Uterus (tissue), 3 donors: ENCODE measurements at regions not wholly inside any gene's neighbourhood (a gene's known extent, or its start where the extent isn't known, plus 50 kb on each side); places are given as distances from the start of the nearest gene placed in this dataset.
"Not testable (repeated sequence)": the region's sequence is repeated elsewhere in the genome, so short reads cannot be mapped to it uniquely, and the experiment has no call there.

Experiments used
- DNase-seq, 2 donors: peaks; one replicate each; pipeline ENCODE4 v3.0.0-alpha.2; 2019 to 2020
- H3K27ac ChIP-seq, 2 donors: fragments of 200-600 bp; sonication (generic); 1 replicate in 1 of 2; 2 replicates in 1 of 2; pipeline ENCODE4 v1.5.1; 2016 to 2018
- H3K27me3 ChIP-seq, 2 donors: fragments of 200-600 bp; sonication (generic); one replicate each; pipeline ENCODE4 v1.5.1; 2018 to 2019; ENCODE audit warnings: control low read depth in 1 of 2
- H3K36me3 ChIP-seq, 2 donors: fragments of 200-600 bp; sonication (generic); one replicate each; pipeline ENCODE4 v1.5.1; 2019; ENCODE audit warnings: control low read depth in 1 of 2
- H3K4me1 ChIP-seq, 2 donors: fragments of 200-600 bp; sonication (generic); one replicate each; pipeline ENCODE4 v1.5.1; 2018 to 2019; ENCODE audit warnings: control low read depth in 1 of 2
- H3K4me3 ChIP-seq, 2 donors: fragments of 200-600 bp; sonication (generic); 1 replicate in 1 of 2; 2 replicates in 1 of 2; pipeline ENCODE4 v1.5.1; 2018 to 2019; ENCODE audit warnings: mild to moderate bottlenecking in 1 of 2
- H3K9me3 ChIP-seq, 2 donors: fragments of 200-600 bp; sonication (generic); one replicate each; pipeline ENCODE4 v1.5.1; 2019; ENCODE audit warnings: control low read depth in 1 of 2
- POLR2A ChIP-seq, 2 donors: fragments of 450-650 bp; IDR thresholded peaks; one replicate each; pipeline ENCODE4 v1.6.1; 2016; ENCODE audit warnings: antibody characterized with exemption in 2 of 2, mild to moderate bottlenecking in 1 of 2, moderate library complexity in 1 of 2
- intact Hi-C: fragments of 100-400 bp; cut with DNase I; formaldehyde crosslinking; loops from one replicate; pipeline ENCODE4 v1.15.1; 2023; ENCODE audit warnings: low total_unique reads
- TF ChIP-seq, protein P1 (sequence below), 4 experiments: fragments of 200-600 bp in 2 of 4; fragments of 450-650 bp in 2 of 4; sonication (generic) in 2 of 4; IDR thresholded peaks; one replicate each; pipeline ENCODE4 v1.5.1; 2016 to 2019; ENCODE audit warnings: antibody characterized with exemption in 4 of 4, mild to moderate bottlenecking in 2 of 4, moderate library complexity in 1 of 4
- donor health status: DM: yes; HTN: yes; CAD: no.

DNA sequence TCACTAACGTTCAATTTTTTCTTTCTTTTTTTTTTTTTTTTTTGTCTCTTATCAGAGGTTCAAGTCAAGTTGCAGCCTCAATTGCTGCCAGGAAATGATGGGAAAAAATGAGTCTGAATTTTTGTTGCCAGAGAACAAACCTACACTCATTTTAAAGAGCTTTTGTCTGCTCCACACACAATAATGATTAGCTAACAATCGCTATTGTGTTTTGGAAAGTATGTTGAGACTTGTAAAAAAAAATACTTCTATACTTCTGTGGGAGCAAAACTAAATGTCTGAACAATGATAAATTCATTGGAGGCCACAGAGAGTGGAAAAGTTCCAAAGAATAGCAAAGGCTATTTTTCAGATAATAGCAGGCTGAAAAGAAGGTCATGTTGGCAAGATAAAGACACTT lies 176.3 kb upstream of the LMCD1 start:
- intact Hi-C loops, result no loop called here

DNA sequence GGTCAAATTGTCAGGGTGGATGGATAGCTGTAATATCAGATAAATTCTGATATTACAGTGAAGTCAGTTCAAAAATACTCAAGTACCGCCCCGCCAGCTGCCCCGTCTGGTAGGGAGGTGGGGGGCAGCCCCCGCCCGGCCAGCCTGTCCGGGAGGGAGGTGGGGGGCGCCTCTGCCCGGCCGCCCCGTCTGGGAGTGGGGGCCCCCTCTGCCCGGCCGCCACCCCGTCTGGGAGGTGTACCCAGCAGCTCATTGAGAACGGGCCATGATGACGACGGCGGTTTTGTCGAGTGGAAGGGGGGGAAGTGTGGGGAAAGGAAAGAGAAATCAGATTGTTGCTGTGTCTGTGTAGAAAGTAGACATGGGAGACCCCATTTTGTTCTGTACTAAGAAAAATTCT lies 175.8 kb upstream of the LMCD1 start:
- H3K4me3 ChIP-seq, DNase-seq, H3K27ac ChIP-seq, H3K9me3 ChIP-seq, H3K36me3 ChIP-seq, intact Hi-C loops, H3K4me1 ChIP-seq, H3K27me3 ChIP-seq: not testable (repeated sequence)

More for the DNA sequence above, 176.3 kb upstream of the LMCD1 start:
- TF ChIP-seq POLR2A (IDR thresholded peaks at IDR 0.05), result no peak
- TF ChIP-seq, protein P1, sequence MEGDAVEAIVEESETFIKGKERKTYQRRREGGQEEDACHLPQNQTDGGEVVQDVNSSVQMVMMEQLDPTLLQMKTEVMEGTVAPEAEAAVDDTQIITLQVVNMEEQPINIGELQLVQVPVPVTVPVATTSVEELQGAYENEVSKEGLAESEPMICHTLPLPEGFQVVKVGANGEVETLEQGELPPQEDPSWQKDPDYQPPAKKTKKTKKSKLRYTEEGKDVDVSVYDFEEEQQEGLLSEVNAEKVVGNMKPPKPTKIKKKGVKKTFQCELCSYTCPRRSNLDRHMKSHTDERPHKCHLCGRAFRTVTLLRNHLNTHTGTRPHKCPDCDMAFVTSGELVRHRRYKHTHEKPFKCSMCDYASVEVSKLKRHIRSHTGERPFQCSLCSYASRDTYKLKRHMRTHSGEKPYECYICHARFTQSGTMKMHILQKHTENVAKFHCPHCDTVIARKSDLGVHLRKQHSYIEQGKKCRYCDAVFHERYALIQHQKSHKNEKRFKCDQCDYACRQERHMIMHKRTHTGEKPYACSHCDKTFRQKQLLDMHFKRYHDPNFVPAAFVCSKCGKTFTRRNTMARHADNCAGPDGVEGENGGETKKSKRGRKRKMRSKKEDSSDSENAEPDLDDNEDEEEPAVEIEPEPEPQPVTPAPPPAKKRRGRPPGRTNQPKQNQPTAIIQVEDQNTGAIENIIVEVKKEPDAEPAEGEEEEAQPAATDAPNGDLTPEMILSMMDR (IDR thresholded peaks at IDR 0.05), result no peak
- Histone ChIP-seq H3K27me3 (no peaks in the 10 kb centered on the region), H3K4me1 (no peaks in the 10 kb centered on the region), H3K9me3 (no peaks in the 10 kb centered on the region), H3K36me3 (no peaks in the 10 kb centered on the region), H3K4me3 (no peak overlapping the region), H3K27ac (no peak overlapping the region)
- no peak for DNase-seq

DNA sequence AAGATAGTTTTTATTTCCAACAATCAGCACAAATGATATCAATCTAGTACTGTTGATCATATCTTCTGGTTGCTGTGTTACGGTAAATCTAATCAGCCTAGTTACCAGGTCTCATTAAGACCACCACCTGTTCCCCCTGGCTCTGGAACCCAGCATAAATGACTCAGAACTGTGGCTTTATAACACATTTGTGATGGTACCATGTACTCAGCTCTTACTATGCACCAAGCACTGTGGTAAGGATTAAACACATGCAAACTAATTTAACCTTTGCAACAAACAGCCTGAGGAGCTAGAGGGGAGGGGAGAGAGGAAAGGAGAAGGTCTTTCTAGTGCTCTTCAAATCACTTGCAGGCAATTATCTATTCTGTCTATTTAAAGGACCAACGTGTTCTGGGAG lies 173.9 kb upstream of the LMCD1 start:
- intact Hi-C loops, result no loop called here
- no peak for DNase-seq

DNA sequence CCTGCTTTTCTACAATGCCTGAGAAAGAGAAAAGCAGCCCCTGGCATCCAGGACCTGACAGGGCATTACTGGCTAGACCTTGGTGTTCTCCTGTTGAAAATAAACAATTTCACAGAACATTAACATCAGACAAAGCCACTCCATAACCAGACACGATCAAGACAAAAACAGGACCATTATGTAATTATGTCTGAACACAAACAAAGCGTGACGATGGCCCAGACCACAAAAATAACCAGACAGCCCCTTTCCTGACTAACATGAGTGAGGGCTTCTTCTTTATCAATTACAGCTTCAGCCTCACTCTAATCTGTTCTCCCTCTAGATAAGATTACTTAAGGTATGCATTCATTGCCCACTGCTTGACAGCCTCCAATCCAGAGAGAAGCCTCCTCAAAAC lies 172.7 kb upstream of the LMCD1 start:
- Histone ChIP-seq H3K4me3 (no peak overlapping the region), H3K36me3 (no peaks in the 10 kb centered on the region), H3K27ac (no peak overlapping the region), H3K27me3 (no peaks in the 10 kb centered on the region), H3K4me1 (no peaks in the 10 kb centered on the region), H3K9me3 (no peaks in the 10 kb centered on the region)
- DNase-seq, result no peak
- no peak for TF ChIP-seq POLR2A (IDR thresholded peaks at IDR 0.05)
- TF ChIP-seq, protein P1 (IDR thresholded peaks at IDR 0.05), result no peak
- intact Hi-C loops, result no loop called here

More for the DNA sequence above, 173.9 kb upstream of the LMCD1 start:
- no peaks in the 10 kb centered on the region for H3K4me1 ChIP-seq
- H3K36me3 ChIP-seq, result no peaks in the 10 kb centered on the region
- no peak overlapping the region for H3K4me3 ChIP-seq
- TF ChIP-seq, protein P1 (IDR thresholded peaks at IDR 0.05), result no peak
- TF ChIP-seq POLR2A (IDR thresholded peaks at IDR 0.05), result no peak
- no peaks in the 10 kb centered on the region for H3K27me3 ChIP-seq
- H3K27ac ChIP-seq, result no peak overlapping the region
- H3K9me3 ChIP-seq, result no peaks in the 10 kb centered on the region

DNA sequence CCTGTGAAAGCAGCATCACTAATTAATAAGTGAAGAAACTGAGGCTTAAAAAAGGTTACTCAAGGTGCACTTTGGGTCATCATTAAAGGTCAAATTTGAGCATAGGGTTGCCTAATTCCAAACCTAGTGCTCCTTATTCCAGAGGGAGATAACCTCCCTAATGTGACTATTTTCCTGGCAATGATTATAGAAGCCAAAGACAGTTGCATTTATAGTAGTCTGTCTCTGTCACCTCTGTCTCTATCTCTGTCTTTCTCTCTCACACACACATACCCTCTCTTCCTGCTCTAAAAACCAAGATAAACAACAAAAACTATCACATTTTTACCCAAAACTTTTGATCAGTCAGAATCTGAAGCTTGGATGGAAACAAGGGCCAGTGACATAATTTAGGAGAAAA lies 172.0 kb upstream of the LMCD1 start:
- DNase-seq, result no peak
- no peaks in the 10 kb centered on the region for H3K9me3 ChIP-seq
- TF ChIP-seq POLR2A (IDR thresholded peaks at IDR 0.05), result no peak
- TF ChIP-seq, protein P1 (IDR thresholded peaks at IDR 0.05), result no peak
- intact Hi-C loops, result no loop called here
- H3K36me3 ChIP-seq, result no peaks in the 10 kb centered on the region
- H3K4me3 ChIP-seq, result no peak overlapping the region
- H3K27ac ChIP-seq, result no peak overlapping the region
- no peaks in the 10 kb centered on the region for H3K27me3 ChIP-seq
- H3K4me1 ChIP-seq, result no peaks in the 10 kb centered on the region

DNA sequence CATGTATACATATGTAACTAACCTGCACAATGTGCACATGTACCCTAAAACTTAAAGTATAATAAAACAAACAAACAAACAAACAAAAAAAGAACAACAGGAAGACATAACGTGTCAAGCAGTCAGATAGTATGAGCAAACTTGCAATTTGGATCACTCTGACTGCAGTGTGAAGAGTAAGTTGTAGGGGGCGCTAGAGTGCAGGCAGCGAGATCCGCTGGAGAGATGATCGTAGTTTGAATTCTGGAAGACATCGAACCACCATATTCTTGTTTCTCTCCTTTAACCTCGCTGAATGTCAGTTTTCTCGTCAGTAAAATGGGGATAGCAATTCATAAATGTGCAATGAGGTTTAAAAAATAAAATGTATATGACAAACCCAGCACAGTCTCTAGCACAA lies 165.2 kb upstream of the LMCD1 start:
- no peak for TF ChIP-seq POLR2A (IDR thresholded peaks at IDR 0.05)
- TF ChIP-seq, protein P1 (IDR thresholded peaks at IDR 0.05), result no peak
- no peaks in the 10 kb centered on the region for H3K36me3 ChIP-seq
- H3K4me1 ChIP-seq, result no peaks in the 10 kb centered on the region
- intact Hi-C loops, result no loop called here
- H3K9me3 ChIP-seq, result no peaks in the 10 kb centered on the region
- H3K27ac ChIP-seq, result no peak overlapping the region
- no peak for DNase-seq
- no peaks in the 10 kb centered on the region for H3K27me3 ChIP-seq
- H3K4me3 ChIP-seq, result no peak overlapping the region
